ENCODE measurements at regions not wholly inside any gene's neighbourhood (a gene's known extent, or its start where the extent isn't known, plus 50 kb on each side); places are given as distances from the start of the nearest gene placed in this dataset.

DNA sequence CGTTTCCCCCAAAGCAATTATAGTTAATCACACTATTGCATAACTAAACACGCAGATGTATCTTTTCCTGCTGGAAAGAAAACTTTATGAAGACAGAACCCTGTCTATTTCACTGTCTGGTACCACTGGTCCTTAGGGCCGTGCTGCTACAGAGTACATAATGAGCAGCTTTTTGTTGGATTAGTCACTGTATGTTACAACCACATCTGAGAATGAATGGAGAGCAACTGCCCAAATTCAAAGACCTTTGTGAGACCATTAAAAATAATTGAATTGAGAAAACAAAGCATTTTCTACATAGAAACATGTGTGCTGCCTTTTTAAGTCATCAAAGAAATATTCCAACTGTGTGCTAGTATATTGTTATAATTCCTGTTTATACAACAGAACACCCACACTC, 111.3 kb upstream of the SORCS1 start:
- TF ChIP-seq, protein P1, sequence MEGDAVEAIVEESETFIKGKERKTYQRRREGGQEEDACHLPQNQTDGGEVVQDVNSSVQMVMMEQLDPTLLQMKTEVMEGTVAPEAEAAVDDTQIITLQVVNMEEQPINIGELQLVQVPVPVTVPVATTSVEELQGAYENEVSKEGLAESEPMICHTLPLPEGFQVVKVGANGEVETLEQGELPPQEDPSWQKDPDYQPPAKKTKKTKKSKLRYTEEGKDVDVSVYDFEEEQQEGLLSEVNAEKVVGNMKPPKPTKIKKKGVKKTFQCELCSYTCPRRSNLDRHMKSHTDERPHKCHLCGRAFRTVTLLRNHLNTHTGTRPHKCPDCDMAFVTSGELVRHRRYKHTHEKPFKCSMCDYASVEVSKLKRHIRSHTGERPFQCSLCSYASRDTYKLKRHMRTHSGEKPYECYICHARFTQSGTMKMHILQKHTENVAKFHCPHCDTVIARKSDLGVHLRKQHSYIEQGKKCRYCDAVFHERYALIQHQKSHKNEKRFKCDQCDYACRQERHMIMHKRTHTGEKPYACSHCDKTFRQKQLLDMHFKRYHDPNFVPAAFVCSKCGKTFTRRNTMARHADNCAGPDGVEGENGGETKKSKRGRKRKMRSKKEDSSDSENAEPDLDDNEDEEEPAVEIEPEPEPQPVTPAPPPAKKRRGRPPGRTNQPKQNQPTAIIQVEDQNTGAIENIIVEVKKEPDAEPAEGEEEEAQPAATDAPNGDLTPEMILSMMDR (IDR thresholded peaks at IDR 0.05), result no peak
- TF ChIP-seq POLR2A (IDR thresholded peaks at IDR 0.05), result no peak

All from testis (tissue), 2 donors.